GM06990 (cell line): ENCODE measurements at regions not wholly inside any gene's neighbourhood (a gene's known extent, or its start where the extent isn't known, plus 50 kb on each side); places are given as distances from the start of the nearest gene placed in this dataset.
A peak's percentile ranks its signal among the peaks of the same experiment; 100 is the strongest.

ENCODE experiments used
- DNase-seq: peaks from one replicate; pipeline ENCODE4 v3.0.0-alpha.2; 2011; ENCODE audit not compliant: insufficient read length; ENCODE audit errors: extremely low read depth
- H3K27me3 ChIP-seq: replicated peaks from 2 replicates; pipeline ENCODE4 v1.6.0; 2011; ENCODE audit warnings: low read length; ENCODE audit not compliant: control insufficient read depth, insufficient read depth
- H3K36me3 ChIP-seq: 2 replicates; pipeline ENCODE4 v1.5.1; 2011; ENCODE audit warnings: low read length; ENCODE audit not compliant: control insufficient read depth, insufficient read depth
- H3K4me3 ChIP-seq: replicated peaks from 2 replicates; pipeline ENCODE4 v1.5.1; 2011; ENCODE audit warnings: low read depth, mild to moderate bottlenecking, control low read depth, low read length
- TF ChIP-seq, protein P1 (sequence below): IDR thresholded peaks from 2 replicates; pipeline ENCODE4 v1.5.1; 2011; ENCODE audit warnings: low read length, control low read depth, mild to moderate bottlenecking, inconsistent platforms; ENCODE audit not compliant: insufficient read depth, poor library complexity, severe bottlenecking

DNA sequence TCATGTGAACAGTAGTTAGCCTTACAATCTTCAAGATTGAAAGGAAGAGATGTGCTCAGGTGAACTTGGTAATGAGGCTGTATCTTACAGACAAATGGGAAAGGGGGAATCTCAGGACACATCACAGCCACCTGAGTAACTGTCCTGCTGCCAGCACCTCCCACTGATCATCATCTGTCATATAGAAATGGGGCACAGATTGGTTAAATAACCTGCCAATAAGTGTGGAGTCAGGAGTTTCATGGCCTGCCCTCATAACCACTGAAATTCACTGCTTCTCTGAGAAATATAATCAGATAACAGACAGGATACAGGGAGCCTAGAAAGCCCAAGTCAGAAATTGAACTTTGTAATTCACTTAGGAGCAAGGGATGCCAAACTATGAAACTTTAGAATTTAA lies 64.9 kb upstream of the TAS2R16 start:
- TF ChIP-seq, protein P1, sequence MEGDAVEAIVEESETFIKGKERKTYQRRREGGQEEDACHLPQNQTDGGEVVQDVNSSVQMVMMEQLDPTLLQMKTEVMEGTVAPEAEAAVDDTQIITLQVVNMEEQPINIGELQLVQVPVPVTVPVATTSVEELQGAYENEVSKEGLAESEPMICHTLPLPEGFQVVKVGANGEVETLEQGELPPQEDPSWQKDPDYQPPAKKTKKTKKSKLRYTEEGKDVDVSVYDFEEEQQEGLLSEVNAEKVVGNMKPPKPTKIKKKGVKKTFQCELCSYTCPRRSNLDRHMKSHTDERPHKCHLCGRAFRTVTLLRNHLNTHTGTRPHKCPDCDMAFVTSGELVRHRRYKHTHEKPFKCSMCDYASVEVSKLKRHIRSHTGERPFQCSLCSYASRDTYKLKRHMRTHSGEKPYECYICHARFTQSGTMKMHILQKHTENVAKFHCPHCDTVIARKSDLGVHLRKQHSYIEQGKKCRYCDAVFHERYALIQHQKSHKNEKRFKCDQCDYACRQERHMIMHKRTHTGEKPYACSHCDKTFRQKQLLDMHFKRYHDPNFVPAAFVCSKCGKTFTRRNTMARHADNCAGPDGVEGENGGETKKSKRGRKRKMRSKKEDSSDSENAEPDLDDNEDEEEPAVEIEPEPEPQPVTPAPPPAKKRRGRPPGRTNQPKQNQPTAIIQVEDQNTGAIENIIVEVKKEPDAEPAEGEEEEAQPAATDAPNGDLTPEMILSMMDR = no peak
- no peak for DNase-seq
- Histone ChIP-seq H3K27me3 (no peaks in the 10 kb centered on the region), H3K36me3 (no peaks in the 10 kb centered on the region), H3K4me3 (no peak overlapping the region)

DNA sequence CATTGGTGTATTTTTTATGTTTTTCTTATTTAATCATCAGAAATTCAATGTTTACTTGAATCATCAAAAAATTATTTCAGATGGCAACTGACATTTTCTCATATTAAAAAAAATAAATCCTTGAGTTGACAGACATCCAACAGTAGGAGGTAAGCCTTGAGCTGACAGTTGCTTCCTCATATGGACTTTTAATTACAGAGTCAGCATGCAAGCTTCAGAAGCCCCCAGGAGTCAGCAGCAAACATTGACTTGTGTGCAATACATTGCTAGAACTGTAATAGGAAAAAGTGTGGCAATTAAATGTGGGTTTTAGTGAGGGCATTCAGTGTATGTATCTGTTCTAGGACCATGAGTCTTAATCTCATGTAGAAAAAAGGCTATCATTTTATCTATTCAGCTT lies 62.4 kb upstream of the TAS2R16 start:
- Histone ChIP-seq H3K4me3 (no peak overlapping the region), H3K36me3 (no peaks in the 10 kb centered on the region), H3K27me3 (no peaks in the 10 kb centered on the region)
- no peak for DNase-seq
- TF ChIP-seq, protein P1 = no peak

- no peak for DNase-seq
- TF ChIP-seq, protein P1 = peak; percentile 18
- no peaks in the 10 kb centered on the region for H3K36me3 ChIP-seq
- H3K4me3 ChIP-seq = no peak overlapping the region
- no peaks in the 10 kb centered on the region for H3K27me3 ChIP-seq
These were observed 59.0 kb upstream of the TAS2R16 start for GRCh38 chr7:123054357-123055133.

DNA sequence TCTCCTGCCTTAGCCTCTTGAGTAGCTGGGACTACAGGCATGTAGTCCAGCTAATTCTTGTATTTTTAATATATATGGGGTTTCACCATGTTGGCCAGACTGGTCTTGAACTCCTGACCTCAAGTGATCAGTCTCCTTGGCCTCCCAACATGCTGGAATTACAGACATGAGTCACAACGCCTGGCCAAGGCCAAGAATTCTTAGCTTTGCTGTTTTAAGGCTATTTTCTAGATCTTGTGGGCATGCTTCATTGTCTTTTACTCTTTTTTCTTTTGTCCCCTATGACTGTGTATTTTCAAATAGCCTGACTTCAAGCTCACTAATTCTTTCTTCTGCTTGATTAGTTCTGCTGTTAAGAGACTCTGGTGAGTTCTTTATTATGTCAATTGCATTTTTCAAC lies 56.4 kb upstream of the TAS2R16 start:
- no peak for DNase-seq
- Histone ChIP-seq H3K27me3 (no peaks in the 10 kb centered on the region), H3K36me3 (no peaks in the 10 kb centered on the region), H3K4me3 (no peak overlapping the region)
- TF ChIP-seq, protein P1 = no peak

GRCh38 chr7:123047955-123048354 lies 52.5 kb upstream of the TAS2R16 start:
- TF ChIP-seq, protein P1 = no peak
- H3K36me3 ChIP-seq = no peaks in the 10 kb centered on the region

More at GRCh38 chr7:123047955-123048354, 52.5 kb upstream of the TAS2R16 start:
- H3K4me3 ChIP-seq = no peak overlapping the region
- DNase-seq = no peak
- H3K27me3 ChIP-seq = no peaks in the 10 kb centered on the region
